ENCODE measurements at regions not wholly inside any gene's neighbourhood (a gene's known extent, or its start where the extent isn't known, plus 50 kb on each side); places are given as distances from the start of the nearest gene placed in this dataset.

GRCh38 chrX:39327255-39327654, 526.0 kb downstream of the MID1IP1 start:
- DNase-seq (ENCODE audit: low read depth in 2 of 2): peak in 1 of 2 donors; percentile 14

DNA sequence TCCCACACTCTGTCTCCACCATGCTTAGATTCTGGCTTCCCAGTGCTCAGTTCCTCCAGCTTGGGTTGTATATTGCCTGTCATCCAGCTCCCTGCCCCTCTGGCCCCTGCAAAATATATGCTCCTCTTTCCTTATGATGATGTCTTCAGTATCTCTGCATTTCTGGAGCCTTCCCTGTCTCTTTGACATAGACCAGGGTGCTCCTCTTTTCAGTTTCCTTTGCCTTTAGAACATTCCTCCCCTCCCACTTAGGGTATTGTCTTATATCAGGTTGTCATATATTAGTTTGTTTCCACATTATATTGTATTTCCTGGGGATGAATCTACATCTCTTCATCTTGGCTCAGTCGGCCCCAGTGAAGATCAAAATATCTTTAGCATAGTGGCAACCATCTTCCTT, 526.4 kb downstream of the MID1IP1 start:
- DNase-seq (ENCODE audit: low read depth in 2 of 2): no peak

GRCh38 chrX:39328661-39329060, 527.4 kb downstream of the MID1IP1 start:
- no peak for DNase-seq (ENCODE audit: low read depth in 2 of 2)

DNA sequence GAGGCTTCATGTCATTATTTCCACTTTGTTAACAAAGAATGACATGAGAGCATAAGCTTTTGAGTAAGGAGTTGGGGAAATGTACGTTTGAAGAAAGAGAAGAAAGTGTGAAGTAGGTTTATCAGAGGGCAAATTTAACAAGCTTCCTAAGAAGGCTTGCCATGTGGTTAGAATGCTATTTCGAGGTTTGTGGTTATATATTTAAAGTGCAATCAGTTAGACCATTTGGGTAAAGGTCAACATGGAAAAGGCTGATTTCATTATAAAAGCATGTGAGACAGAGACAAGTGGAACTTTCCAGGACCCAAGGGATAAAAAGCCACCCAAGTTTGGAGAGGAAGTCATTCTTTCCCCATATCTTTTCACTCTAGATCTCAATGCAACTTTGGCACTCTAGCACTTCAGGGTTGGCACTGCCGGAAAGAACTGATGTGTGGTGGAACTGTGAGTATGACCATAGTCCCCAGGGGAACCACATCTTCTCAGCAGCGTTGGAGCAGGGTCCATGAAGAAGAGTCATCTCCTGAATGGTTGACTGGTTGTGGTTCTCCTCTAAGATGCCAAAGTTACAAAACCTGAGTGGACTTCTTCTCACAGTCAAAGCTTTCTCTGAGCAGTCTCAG, 529.9 kb downstream of the MID1IP1 start:
- DNase-seq (ENCODE audit: low read depth in 2 of 2): peak in 1 of 2 donors; percentile 22

DNA sequence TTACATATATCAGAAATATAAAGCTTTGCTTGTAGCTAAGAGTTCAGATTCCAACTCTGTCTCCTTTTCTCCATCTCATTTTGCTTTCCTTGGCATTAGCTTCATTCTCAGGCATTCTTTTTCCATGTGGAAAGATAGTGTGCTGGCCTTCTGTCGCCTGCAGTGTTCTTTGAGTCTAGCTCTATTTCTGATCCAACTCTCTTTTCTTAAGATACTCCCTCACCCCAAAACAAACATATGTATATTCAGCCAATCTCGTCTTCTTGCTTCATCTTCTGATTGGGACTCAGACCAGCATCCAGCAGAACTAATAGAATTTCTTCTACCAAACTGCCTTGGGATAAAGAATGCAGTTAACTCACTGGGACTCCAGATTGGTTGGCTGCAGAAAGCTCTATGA, 532.2 kb downstream of the MID1IP1 start:
- no peak for DNase-seq (ENCODE audit: low read depth in 2 of 2)

GRCh38 chrX:39335513-39336235, 534.4 kb downstream of the MID1IP1 start:
- DNase-seq (ENCODE audit: low read depth in 2 of 2): no peak

GRCh38 chrX:39336671-39337311, 535.5 kb downstream of the MID1IP1 start:
- no peak for DNase-seq (ENCODE audit: low read depth in 2 of 2)

GRCh38 chrX:39337451-39337850, 536.2 kb downstream of the MID1IP1 start:
- DNase-seq (ENCODE audit: low read depth in 2 of 2): no peak

- no peak for DNase-seq (ENCODE audit: low read depth in 2 of 2)
Observed at GRCh38 chrX:39338583-39338982, 537.3 kb downstream of the MID1IP1 start.

GRCh38 chrX:39356119-39356807, 555.0 kb downstream of the MID1IP1 start:
- DNase-seq (ENCODE audit: low read depth in 2 of 2): no peak

DNA sequence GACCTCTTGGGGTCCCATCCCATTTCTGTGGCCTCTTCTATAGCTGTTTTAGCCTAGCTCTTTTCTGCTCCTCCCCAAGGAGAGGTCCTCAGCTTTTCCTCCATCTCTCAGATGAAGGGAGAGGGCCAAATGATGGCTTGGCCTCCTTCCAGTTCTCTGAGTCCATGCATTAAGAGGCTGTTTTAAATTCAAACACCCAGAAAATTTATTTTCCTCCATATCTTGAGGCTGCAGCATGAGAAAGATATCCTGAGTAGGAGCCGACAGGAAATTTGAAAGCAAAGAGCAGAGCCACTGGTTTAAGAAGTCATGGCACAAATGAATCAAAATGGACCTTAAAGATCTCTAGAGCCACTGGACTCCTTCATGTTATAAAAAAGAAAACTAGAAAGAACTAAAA, 558.8 kb downstream of the MID1IP1 start:
- DNase-seq (ENCODE audit: low read depth in 2 of 2): no peak

GRCh38 chrX:39361736-39362135, 560.5 kb downstream of the MID1IP1 start:
- DNase-seq (ENCODE audit: low read depth in 2 of 2): no peak

DNA sequence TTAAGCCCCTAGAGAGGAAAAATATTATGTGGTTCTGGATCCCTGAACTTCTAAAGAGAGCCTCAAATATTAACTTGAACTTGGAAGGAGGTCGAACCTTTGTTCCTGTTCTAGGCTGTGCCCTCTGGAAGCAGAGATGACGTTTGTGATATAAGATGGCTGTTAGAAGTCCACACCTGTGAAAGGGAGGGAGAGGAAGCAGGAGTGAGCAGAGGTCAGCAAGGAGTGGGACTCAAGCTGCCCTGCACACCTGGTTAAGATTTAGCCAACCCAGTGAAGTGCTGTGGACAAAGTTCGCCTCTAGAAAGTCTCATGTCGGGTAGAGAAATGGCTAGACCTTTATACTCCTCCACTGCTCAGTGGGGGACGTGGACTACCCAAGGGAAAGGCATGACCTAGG, 566.2 kb downstream of the MID1IP1 start:
- DNase-seq (ENCODE audit: low read depth in 2 of 2): no peak

DNA sequence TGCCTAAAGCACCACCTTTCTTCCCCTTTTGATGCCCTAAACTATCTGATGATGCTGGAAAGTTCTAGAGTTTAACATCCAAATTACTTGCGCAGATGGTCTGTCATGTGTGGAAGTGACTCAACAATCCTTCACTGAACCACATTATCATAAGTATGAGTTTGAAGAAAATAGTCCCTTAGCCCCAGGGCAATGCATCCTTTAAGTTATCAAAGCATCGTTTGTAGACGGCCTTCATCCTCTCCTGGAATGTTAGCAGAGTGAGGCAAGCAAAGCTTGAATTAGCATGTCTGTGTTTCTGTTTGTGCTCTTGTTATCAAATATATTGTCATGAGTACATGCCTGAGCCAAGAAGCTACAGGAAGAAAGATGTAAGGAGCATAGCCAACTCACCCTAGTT, 570.9 kb downstream of the MID1IP1 start:
- DNase-seq (ENCODE audit: low read depth in 2 of 2): no peak

DNA sequence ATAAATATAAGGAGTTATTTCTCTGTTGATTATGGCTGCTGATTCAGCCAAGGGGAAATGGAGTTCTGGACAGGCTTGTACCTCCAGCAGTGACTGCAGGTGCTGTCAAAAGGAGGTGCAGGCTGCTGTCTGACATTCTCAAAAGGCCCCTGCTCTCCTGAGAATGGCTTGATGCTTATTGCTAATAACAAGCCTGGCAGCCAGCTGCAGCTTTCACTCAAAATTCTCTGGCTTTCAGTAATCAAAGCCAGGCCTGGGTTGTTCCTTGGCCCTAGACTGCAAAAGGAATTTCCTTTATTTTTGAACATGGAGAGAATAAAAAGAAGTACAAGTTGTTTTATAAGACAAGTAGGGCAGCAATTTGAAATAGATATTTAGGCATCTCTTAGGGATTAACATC, 575.9 kb downstream of the MID1IP1 start:
- DNase-seq (ENCODE audit: low read depth in 2 of 2): no peak

GRCh38 chrX:39377773-39378172, 576.5 kb downstream of the MID1IP1 start:
- no peak for DNase-seq (ENCODE audit: low read depth in 2 of 2)

DNA sequence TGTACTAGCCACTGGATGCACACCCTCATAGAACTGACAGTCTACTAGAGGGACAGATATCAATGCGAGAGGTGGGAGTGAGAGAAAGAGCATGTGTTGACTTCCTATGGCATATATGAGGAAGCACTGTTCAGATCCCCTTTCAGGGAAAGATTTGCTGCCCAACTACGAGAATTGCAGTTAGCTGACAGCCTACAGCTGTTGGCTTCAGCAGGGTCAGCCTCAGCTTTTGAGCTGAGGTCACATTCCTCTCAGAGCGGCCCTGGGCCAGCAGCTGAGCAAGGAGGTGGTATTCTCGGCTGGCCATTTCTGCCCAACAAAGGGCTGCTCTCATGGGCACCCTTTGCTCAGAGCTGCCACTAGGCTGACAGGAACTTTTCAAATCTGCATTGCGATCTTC, 580.2 kb downstream of the MID1IP1 start:
- no peak for DNase-seq (ENCODE audit: low read depth in 2 of 2)

DNA sequence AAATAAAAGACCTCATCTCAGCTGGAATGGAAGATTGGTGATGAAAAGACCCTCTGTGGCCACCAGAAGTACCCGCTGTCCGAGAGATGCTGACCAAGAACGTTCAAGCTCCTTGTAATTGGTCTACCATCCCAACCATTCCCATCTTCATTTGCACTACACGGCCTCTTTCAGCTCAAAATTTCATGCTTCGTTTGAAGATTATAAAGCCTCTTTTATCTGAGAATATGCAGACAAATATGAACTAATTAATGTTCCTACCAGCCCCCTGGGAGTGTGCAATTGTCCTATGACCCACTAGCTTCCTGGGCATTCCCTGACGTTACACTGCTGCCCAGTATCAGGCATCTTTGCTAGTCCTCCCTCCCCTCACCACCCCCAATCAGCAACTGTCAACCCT, 583.7 kb downstream of the MID1IP1 start:
- no peak for DNase-seq (ENCODE audit: low read depth in 2 of 2)

DNA sequence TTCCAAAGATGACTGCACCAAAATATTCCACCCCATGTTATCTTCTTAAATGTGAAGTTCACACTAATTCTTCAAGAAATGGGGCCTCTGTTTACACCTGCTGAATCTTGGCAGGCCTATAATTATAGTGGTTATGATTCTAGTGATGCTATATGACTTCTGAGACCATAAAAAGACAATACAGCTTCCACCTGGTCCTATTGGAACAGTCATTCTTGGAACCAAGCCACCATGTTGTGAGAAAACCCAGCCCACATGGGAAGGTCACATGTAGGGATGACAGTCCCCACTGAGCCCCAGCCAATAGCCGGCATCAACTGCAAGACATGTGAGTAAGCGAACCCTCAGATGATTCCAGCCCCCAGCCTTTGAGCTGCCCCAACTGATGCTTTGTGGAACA, 587.5 kb downstream of the MID1IP1 start:
- no peak for DNase-seq (ENCODE audit: low read depth in 2 of 2)

- DNase-seq (ENCODE audit: low read depth in 2 of 2): no peak
Observed at GRCh38 chrX:39396358-39396995, 595.2 kb downstream of the MID1IP1 start.

DNA sequence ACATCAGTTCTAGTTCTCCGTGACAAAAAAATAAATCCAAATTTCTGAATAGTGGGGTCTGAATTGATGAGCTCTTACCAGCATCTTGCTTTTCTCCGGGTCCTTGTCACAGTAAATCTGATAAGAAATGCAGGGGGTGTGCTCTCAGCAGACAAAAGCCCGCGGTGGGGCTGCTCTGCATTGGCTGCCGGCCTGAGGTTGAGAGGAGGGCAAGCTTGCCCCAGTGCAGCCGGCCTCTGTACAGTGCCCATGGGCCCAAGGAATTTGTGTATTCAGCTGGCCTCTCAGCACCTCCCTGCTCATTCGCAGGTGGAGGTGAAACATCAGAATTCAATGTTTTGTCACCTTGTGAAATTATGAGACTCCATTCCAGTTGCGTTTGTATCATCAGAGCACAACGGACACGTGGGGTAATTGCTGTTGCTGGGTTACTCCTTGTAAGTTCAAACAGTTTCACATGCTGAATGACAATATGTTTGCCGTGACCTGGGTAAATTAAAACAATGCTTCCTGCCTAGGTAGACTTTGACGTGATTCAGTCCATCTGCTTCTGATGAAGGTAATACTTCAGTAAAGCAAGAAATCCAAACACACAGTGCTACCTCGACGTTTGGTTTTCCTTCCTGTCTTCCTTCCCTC, 596.4 kb downstream of the MID1IP1 start:
- no peak for DNase-seq (ENCODE audit: low read depth in 2 of 2)
